Coronary artery (tissue), 2 donors: ENCODE measurements at regions not wholly inside any gene's neighbourhood (a gene's known extent, or its start where the extent isn't known, plus 50 kb on each side); places are given as distances from the start of the nearest gene placed in this dataset.

Experiments used
- DNase-seq: peaks from one replicate; pipeline ENCODE4 v3.0.0-alpha.2; 2017; ENCODE audit warnings: low spot score
- H3K27ac ChIP-seq, 2 donors: fragments of 200-600 bp; sonication (generic); one replicate each; pipeline ENCODE4 v1.5.1; 2016 to 2019
- H3K4me3 ChIP-seq: fragments of 200-600 bp; sonication (generic); 2 replicates; pipeline ENCODE4 v1.5.1; 2016; ENCODE audit warnings: mild to moderate bottlenecking, moderate library complexity
- TF ChIP-seq, protein P1 (sequence below): fragments of 200-600 bp; sonication (generic); IDR thresholded peaks from one replicate; pipeline ENCODE4 v1.5.1; 2019; ENCODE audit warnings: antibody characterized with exemption

DNA sequence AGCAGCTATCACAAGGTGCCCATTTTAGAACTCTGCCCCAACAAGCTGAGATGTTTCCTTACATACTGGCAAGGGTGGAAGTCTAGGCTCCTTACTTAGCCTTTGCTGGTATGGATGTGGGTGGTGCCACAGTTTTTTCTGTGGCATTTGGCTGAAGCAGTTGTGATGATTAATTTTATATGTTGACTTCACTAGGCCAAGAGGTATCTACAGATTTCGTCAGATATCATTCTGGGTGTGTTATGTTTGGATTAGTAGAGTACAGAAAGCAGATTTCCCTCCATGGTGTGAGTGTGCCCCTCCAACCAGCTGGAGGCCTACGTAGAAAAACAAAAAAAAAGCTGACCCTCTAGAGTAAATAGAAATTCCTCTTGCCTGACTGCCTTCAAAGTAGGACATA, 317.0 kb downstream of the BARHL2 start:
- Histone ChIP-seq H3K27ac (no peak overlapping the region), H3K4me3 (no peak overlapping the region)
- TF ChIP-seq, protein P1, sequence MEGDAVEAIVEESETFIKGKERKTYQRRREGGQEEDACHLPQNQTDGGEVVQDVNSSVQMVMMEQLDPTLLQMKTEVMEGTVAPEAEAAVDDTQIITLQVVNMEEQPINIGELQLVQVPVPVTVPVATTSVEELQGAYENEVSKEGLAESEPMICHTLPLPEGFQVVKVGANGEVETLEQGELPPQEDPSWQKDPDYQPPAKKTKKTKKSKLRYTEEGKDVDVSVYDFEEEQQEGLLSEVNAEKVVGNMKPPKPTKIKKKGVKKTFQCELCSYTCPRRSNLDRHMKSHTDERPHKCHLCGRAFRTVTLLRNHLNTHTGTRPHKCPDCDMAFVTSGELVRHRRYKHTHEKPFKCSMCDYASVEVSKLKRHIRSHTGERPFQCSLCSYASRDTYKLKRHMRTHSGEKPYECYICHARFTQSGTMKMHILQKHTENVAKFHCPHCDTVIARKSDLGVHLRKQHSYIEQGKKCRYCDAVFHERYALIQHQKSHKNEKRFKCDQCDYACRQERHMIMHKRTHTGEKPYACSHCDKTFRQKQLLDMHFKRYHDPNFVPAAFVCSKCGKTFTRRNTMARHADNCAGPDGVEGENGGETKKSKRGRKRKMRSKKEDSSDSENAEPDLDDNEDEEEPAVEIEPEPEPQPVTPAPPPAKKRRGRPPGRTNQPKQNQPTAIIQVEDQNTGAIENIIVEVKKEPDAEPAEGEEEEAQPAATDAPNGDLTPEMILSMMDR = no peak
- no peak for DNase-seq

DNA sequence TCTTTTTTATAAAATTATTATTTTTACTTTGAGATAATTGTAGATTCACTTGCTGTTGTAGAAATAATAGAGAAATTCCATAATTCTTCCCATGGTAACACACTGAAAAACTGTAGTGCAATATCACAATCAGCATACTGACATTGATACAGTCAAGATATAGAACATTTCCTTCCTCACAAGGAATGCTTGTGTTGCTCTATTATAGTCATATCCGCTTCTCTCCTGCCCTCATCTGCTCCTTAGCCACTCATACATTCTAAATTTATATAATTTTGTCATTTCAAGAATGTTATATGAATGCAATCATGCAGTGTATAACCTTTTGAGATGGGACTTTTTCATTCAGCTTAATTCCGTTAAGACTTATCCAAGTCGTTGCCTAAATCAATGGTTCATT, 320.2 kb downstream of the BARHL2 start:
- no peak overlapping the region for H3K4me3 ChIP-seq
- TF ChIP-seq, protein P1 = no peak
- no peak for DNase-seq

DNA sequence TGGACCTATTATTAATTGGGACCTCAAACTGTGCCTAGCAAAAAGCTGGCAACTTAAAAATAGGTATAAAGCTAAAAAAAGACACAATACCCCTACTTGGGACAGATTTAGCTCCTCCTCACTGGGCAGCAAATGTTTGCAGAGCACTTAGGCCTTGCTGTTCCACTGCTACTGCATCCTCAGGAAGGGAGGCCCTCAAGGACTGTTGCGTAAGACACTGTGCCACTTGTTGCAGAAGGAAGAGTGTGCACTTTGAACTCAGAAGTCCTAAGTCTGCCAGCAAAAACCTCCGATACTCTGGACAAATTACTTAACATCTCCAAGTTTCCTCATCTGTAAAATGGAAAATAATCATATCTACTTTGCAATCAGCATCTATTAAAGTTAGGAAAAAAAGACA, 322.9 kb downstream of the BARHL2 start:
- no peak overlapping the region for H3K27ac ChIP-seq
- TF ChIP-seq, protein P1 = no peak
- no peak overlapping the region for H3K4me3 ChIP-seq
- no peak for DNase-seq

More for the DNA sequence above, 320.2 kb downstream of the BARHL2 start:
- no peak overlapping the region for H3K27ac ChIP-seq

DNA sequence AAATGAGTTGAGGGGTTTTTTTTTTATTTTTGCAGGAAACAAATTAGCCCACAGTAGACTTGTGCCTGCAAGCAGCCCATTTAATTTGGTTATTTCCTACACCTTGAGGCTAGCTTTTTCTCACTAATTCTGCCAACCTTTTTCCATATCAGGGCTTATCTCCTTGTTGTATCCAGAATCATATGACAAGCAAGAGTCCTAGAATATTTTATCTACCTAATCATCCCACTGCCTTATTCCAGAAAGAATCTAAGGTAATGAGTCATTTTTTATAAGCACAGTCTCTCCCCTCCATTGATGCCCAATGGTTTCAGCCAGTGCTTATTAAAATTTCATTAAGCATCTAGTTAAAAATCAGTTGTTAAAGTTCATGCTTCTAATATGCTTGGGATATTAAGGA, 324.1 kb downstream of the BARHL2 start:
- TF ChIP-seq, protein P1 = no peak
- H3K27ac ChIP-seq = no peak overlapping the region
- H3K4me3 ChIP-seq = no peak overlapping the region
- no peak for DNase-seq

DNA sequence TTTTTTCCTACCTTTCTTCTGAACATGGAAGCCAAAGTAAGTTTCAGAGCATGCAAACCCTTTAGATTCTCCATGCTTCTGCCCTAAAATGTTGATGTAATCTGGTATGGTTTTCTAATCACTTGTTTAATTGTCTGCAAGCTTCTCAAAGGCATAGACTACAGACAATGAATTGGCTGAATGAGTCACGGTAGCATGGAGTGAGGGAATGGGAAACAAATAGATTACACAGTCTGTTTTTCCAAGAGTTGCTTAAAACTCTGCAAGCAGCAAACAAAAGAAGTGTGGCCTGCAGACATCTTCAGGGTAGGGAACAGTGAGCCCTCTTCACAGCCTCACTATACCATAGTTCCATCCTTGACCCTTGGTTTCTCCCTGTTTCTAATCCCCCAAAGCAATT, 326.0 kb downstream of the BARHL2 start:
- no peak for DNase-seq
- H3K4me3 ChIP-seq = no peak overlapping the region
- TF ChIP-seq, protein P1 = no peak
- no peak overlapping the region for H3K27ac ChIP-seq

DNA sequence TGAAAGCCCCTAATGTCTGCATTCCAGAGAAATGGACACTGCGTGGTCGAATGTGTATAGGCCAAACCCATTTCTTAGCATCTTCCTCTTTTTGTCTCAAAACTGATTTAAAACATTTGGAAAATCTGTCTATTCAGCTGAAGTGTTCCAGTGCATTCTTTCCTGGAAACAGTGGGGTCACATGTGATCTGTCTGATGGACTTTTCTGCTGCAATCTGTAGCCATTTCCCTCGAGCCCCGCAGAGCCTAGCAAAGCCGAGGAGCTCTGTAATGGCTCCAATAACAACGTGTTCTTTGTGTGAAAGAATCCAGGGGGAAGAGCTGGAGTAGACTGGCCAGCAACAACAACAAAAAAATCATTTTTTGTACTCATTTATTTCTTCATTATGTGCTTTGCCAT, 329.3 kb downstream of the BARHL2 start:
- DNase-seq = no peak
- H3K27ac ChIP-seq = no peak overlapping the region

More for the DNA sequence above, 329.3 kb downstream of the BARHL2 start:
- TF ChIP-seq, protein P1 = no peak
- H3K4me3 ChIP-seq = no peak overlapping the region
